ENCODE measurements at regions not wholly inside any gene's neighbourhood (a gene's known extent, or its start where the extent isn't known, plus 50 kb on each side); places are given as distances from the start of the nearest gene placed in this dataset.

- H3K36me3 ChIP-seq, result no peaks in the 10 kb centered on the region
- no peak overlapping the region for H3K27ac ChIP-seq
- no peak for TF ChIP-seq CTCF (IDR thresholded peaks at IDR 0.05)
- no peak for TF ChIP-seq POLR2AphosphoS5 (IDR thresholded peaks at IDR 0.05; ENCODE audit: insufficient read depth in 1 of 2, low read depth in 1 of 2)
- TF ChIP-seq POLR2A (IDR thresholded peaks at IDR 0.05), result no peak
- peaks cover 9% of the 10 kb centered on the region for H3K4me1 ChIP-seq
- no peaks in the 10 kb centered on the region for H3K9me3 ChIP-seq
- H3K27me3 ChIP-seq, result no peaks in the 10 kb centered on the region
- H3K4me3 ChIP-seq, result no peak overlapping the region
- intact Hi-C loops (cut with DNase I), result no loop called here
- DNase-seq (ENCODE audit: extremely low spot score in 2 of 2), result no peak
Measured at GRCh38 chr4:149986917-149987316, 91.3 kb upstream of the DCLK2 start.

GRCh38 chr4:149987330-149988086, 90.7 kb upstream of the DCLK2 start:
- Histone ChIP-seq H3K27me3 (no peaks in the 10 kb centered on the region), H3K36me3 (no peaks in the 10 kb centered on the region), H3K27ac (no peak overlapping the region), H3K9me3 (no peaks in the 10 kb centered on the region), H3K4me1 (peaks cover 9% of the 10 kb centered on the region), H3K4me3 (no peak overlapping the region)
- DNase-seq (ENCODE audit: extremely low spot score in 2 of 2), result no peak
- intact Hi-C loops (cut with DNase I), result no loop called here
- no peak for TF ChIP-seq POLR2AphosphoS5 (IDR thresholded peaks at IDR 0.05; ENCODE audit: insufficient read depth in 1 of 2, low read depth in 1 of 2)
- no peak for TF ChIP-seq CTCF (IDR thresholded peaks at IDR 0.05)
- TF ChIP-seq POLR2A (IDR thresholded peaks at IDR 0.05), result no peak

GRCh38 chr4:149988087-149988410, 90.2 kb upstream of the DCLK2 start:
- TF ChIP-seq CTCF (IDR thresholded peaks at IDR 0.05), result no peak
- no peak for TF ChIP-seq POLR2A (IDR thresholded peaks at IDR 0.05)
- no peak for TF ChIP-seq POLR2AphosphoS5 (IDR thresholded peaks at IDR 0.05; ENCODE audit: insufficient read depth in 1 of 2, low read depth in 1 of 2)
- Histone ChIP-seq H3K4me1 (peaks cover 9% of the 10 kb centered on the region), H3K27ac (no peak overlapping the region), H3K27me3 (no peaks in the 10 kb centered on the region), H3K9me3 (no peaks in the 10 kb centered on the region), H3K4me3 (no peak overlapping the region), H3K36me3 (no peaks in the 10 kb centered on the region)
- intact Hi-C loops (cut with DNase I), result no loop called here
- DNase-seq (ENCODE audit: extremely low spot score in 2 of 2), result no peak

GRCh38 chr4:149993030-149993429, 85.2 kb upstream of the DCLK2 start:
- TF ChIP-seq CTCF (IDR thresholded peaks at IDR 0.05) (no peak), POLR2AphosphoS5 (IDR thresholded peaks at IDR 0.05; ENCODE audit: insufficient read depth in 1 of 2, low read depth in 1 of 2) (no peak), POLR2A (IDR thresholded peaks at IDR 0.05) (no peak)
- H3K27me3 ChIP-seq, result no peaks in the 10 kb centered on the region
- no peak overlapping the region for H3K27ac ChIP-seq
- DNase-seq (ENCODE audit: extremely low spot score in 2 of 2), result no peak
- H3K4me1 ChIP-seq, result peaks cover under 1% of the 10 kb centered on the region
- H3K36me3 ChIP-seq, result no peaks in the 10 kb centered on the region
- H3K9me3 ChIP-seq, result no peaks in the 10 kb centered on the region
- intact Hi-C loops (cut with DNase I), result no loop called here
- H3K4me3 ChIP-seq, result no peak overlapping the region

GRCh38 chr4:149995134-149995756, 83.0 kb upstream of the DCLK2 start:
- no peaks in the 10 kb centered on the region for H3K9me3 ChIP-seq
- no peaks in the 10 kb centered on the region for H3K27me3 ChIP-seq
- H3K36me3 ChIP-seq, result no peaks in the 10 kb centered on the region
- intact Hi-C loops (cut with DNase I), result no loop called here
- no peak overlapping the region for H3K4me3 ChIP-seq
- no peak overlapping the region for H3K27ac ChIP-seq
- DNase-seq (ENCODE audit: extremely low spot score in 2 of 2), result no peak
- TF ChIP-seq POLR2A (IDR thresholded peaks at IDR 0.05) (no peak), POLR2AphosphoS5 (IDR thresholded peaks at IDR 0.05; ENCODE audit: insufficient read depth in 1 of 2, low read depth in 1 of 2) (no peak), CTCF (IDR thresholded peaks at IDR 0.05) (no peak)
- H3K4me1 ChIP-seq, result no peaks in the 10 kb centered on the region
